ENCODE measurements at regions not wholly inside any gene's neighbourhood (a gene's known extent, or its start where the extent isn't known, plus 50 kb on each side); places are given as distances from the start of the nearest gene placed in this dataset.
"Not testable (repeated sequence)": the region's sequence is repeated elsewhere in the genome, so short reads cannot be mapped to it uniquely, and the experiment has no call there.

- no peak for DNase-seq
Measured at GRCh38 chrX:39052751-39053150, 251.5 kb downstream of the MID1IP1 start.

DNA sequence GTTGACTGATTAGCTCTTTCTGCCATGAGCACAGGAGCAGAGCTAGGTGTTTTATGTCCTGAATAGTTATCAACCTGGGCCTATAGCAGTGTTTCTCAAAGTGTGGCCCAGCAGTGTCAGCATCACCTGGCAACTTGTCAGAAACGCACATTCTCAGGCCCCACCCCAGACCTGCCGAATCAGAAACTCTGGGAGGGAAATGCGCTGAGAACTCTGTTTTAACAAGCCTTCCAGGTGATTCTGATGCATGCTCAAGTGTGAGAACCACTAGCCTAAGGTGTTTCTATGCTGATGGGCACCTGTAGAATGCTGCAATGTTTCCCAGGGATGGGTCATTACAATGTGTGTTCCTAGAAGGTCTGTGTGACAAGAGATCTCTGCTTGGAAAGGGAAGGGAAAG is 257.5 kb downstream of the MID1IP1 start:
- DNase-seq = no peak

GRCh38 chrX:39059866-39060265 is 258.6 kb downstream of the MID1IP1 start:
- DNase-seq = no peak

GRCh38 chrX:39063037-39063436 is 261.8 kb downstream of the MID1IP1 start:
- no peak for DNase-seq

DNA sequence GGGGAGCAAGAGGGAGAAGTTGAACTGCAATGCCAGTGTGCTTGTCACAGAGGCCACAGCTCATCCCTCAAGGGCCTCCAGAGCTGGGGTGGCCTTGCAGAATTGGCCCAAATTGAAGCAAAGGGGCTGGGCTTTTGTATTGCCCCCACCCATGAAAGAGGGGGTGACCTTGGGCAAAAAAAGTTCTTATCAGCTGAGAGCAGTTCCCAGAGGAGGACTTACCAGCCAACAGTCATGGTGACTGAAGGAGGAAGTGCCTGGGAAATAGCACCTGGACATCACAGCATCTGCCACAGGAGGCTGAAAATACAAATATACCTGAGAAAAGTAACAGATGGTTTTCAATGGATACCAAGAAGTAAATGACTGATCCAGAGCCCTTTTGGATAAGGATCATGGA is 262.4 kb downstream of the MID1IP1 start:
- DNase-seq = no peak

- no peak for DNase-seq
Measured at GRCh38 chrX:39065051-39065871, 264.0 kb downstream of the MID1IP1 start.

- no peak for DNase-seq
Measured at GRCh38 chrX:39067866-39068265, 266.6 kb downstream of the MID1IP1 start.

GRCh38 chrX:39068634-39069033 is 267.4 kb downstream of the MID1IP1 start:
- not testable (repeated sequence) for DNase-seq

GRCh38 chrX:39070009-39070408 is 268.8 kb downstream of the MID1IP1 start:
- DNase-seq = no peak

- DNase-seq = no peak
Measured at GRCh38 chrX:39073131-39073530, 271.9 kb downstream of the MID1IP1 start.

- DNase-seq = no peak
Measured at GRCh38 chrX:39096599-39096998, 295.3 kb downstream of the MID1IP1 start.

DNA sequence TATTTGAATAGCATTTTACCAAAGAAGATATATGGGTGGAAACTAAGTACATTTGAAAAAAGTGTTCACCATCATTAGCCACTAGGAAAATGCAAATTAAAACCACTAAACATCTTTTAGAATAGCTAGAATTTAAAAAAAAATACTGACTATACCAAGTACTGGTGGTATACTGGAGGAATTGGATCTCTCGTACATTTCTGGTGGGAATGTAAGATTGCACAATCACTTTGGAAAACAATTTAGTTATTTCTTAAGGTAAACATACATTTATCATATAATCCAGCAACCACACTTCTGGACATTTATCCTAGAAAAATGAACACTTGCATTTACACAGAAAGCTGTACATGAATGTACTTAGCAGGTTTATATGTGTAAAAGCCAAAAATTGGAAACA is 303.5 kb downstream of the MID1IP1 start:
- DNase-seq = no peak

GRCh38 chrX:39112143-39112542 is 310.9 kb downstream of the MID1IP1 start:
- DNase-seq = no peak

DNA sequence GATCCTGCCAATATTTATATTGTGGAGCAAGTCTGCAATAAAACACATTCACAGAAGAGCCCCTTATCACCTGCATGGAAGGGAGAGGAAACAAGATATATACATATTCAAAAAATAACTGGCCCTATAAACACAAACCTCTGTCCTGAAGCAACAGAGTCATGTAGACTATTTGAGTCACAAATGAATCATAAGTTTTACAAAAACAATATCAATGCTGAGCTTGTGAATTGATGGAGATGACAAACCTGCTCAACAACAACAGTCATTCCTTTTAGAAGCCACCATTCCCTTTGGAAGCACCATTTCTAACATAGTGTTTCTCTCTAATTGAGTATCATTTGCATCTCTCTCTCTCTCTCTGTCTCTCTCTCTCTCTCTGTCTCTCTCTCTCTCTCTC is 313.9 kb downstream of the MID1IP1 start:
- no peak for DNase-seq

DNA sequence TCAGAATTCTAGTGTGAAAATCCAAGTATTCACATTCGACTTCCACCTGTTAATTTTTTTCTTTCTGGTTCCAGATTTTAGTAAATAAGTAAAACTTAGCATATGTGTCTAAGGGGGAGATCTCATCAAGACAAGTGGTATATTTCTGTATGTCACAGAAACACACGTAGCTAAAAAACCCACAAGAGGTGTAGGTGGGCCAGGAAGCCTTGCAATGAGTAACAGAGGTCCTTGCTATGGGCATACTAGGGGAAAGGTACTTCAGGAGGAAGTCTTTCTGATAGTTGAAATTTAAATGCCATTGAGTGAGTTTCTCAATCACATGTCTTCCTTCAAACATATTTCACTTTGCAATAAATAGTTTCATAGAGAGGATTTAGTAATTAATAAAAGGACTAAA is 315.8 kb downstream of the MID1IP1 start:
- DNase-seq = no peak

- DNase-seq = no peak
Measured at GRCh38 chrX:39121903-39122302, 320.6 kb downstream of the MID1IP1 start.

DNA sequence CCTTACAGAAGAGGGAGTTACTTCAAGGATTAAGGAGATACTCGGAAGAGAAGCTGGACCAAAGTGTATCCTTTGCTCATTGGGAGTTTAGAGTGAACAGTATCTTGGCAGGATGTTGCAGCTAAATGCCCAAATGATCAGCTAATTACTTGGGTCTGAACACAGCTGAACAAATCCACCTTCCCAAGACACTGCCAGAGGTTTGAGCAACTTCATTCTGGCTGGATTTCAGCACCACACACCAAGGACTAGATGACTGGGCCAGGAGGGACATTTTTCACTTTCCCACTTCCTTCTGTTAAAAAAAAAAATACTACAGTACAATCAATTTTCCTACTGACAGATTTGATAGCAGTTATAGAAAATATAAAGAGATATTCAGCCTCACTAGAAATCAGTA is 324.6 kb downstream of the MID1IP1 start:
- no peak for DNase-seq

- peak in 1 of 2 experiments; percentile 1 for DNase-seq
Measured at GRCh38 chrX:39133971-39134370, 332.7 kb downstream of the MID1IP1 start.

- no peak for DNase-seq
Measured at GRCh38 chrX:39137363-39137954, 336.2 kb downstream of the MID1IP1 start.

DNA sequence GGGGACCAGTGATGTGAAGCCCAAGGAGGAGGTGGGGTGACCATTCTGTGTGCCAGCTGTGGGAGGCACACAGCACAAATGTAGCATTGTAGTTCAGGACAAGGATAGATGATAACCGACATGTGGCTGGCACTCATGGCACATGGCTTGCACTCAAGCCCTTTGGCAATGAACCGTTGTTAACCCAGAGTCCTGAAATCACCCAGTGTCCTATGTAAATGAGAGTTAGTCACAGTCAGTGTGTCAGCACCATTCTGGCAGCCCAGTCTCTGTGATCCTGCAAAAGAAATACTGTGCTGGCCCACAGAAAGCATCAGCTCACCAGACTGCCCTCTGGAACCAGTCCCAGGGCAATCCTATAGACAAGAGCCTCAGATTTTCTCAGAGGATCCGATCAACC is 339.3 kb downstream of the MID1IP1 start:
- DNase-seq = no peak

DNA sequence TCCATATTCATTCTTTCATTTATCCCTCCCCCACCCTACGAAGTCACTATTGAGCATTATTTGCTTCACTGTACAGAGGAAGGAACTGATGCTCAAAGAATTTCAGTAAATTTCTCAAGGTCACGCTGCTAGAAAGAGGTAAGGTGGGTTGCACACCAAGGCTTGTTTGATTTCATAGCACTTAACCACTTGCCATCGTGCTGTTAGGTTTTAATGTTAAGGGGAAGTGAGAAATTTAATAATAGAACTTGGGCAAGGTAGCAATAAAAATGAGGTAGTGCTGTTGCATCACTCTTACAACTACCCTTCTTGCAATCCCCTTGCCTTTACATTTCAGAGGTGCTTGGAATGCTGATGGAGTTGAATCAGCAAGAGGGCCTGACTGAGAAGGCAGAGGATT is 343.1 kb downstream of the MID1IP1 start:
- no peak for DNase-seq

DNA sequence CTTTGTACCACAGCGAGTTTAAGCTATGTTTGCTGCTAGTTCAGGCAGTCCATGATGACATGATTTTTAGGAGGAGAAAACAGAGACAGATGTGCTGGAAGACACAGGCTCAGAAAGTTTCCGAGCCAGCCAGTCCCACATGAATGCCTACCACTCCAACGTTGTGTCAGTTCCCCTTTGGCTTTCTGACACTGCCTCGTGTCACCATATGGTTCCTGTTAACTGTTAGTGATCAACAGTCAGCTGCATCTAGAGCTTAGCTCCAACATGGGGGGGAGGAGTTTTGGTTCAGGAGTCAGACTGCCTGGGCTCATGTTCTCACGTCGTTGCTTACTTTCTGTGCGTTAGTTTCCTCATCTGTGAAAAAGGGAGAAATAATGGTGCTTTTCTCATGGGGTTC is 343.7 kb downstream of the MID1IP1 start:
- DNase-seq = no peak

DNA sequence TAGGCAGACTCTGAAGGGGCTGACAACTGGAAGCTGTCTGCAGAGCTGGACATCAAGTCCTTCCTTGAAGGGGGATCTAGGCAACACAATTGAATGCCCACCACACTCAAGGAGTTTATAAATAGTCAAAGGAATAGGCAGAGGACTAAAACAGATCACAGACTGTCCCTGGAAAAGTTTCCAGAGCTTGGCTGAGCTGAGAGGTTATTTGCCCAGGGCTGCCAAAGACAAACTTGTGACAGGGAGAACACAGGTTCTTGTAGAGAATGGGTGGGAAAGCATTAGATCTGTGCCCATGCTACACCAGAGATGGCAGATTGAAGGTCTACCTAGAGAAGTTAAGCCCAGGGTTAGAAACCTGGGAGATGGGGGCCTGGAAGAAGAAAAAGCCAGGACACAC is 344.6 kb downstream of the MID1IP1 start:
- DNase-seq = no peak

GRCh38 chrX:39149761-39150160 is 348.5 kb downstream of the MID1IP1 start:
- DNase-seq = peak; percentile 49 to 55

DNA sequence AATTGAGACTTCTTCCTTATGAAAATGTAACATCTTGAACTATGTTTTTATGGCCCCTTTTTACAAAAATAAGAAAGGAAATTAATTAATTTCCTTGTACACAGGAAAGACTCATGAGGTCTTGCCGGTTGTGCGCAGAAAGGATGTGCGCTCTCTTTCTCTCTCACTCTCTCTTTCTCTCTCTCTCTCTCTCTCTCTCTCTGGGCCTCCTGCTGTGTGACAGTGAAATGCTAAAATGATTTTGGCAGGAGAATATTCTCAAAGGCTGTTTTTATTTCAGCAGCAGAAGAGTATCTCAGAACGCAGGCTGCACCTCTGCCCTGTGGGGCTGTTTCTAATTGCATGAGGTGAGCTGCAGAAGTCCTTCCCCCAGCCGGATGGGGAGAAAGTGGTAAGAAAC is 349.0 kb downstream of the MID1IP1 start:
- DNase-seq = no peak

Data from activated CD4-positive, alpha-beta T cell treated with anti-CD3 and anti-CD28 coated beads, Interleukin-2, amount 50 U/mL, for 4 hours (primary cell).